HUES48 (cell line): ENCODE measurements at regions not wholly inside any gene's neighbourhood (a gene's known extent, or its start where the extent isn't known, plus 50 kb on each side); places are given as distances from the start of the nearest gene placed in this dataset.
A peak's percentile ranks its signal among the peaks of the same experiment; 100 is the strongest.

Experiments used
- H3K27ac ChIP-seq: one replicate; pipeline ENCODE4 v1.7.0; 2013; ENCODE audit warnings: low read depth, low read length, inconsistent platforms
- H3K27me3 ChIP-seq: 2 replicates; pipeline ENCODE4 v1.6.1; 2013; ENCODE audit warnings: mild to moderate bottlenecking, low read length; ENCODE audit not compliant: control insufficient read depth, insufficient read depth
- H3K36me3 ChIP-seq: 2 replicates; pipeline ENCODE4 v1.6.1; 2013; ENCODE audit warnings: low read length; ENCODE audit not compliant: control insufficient read depth, insufficient read depth
- H3K4me1 ChIP-seq: 2 replicates; pipeline ENCODE4 v1.6.1; 2013; ENCODE audit warnings: mild to moderate bottlenecking, low read length; ENCODE audit not compliant: control insufficient read depth, insufficient read depth
- H3K4me3 ChIP-seq: 2 replicates; pipeline ENCODE4 v1.5.1; 2013; ENCODE audit warnings: mild to moderate bottlenecking, low read depth, low read length
- H3K9ac ChIP-seq: 2 replicates; pipeline ENCODE4 v1.6.1; 2013; ENCODE audit warnings: mild to moderate bottlenecking, low read depth, low read length, moderate library complexity
- H3K9me3 ChIP-seq: 2 replicates; pipeline ENCODE4 v1.6.1; 2013; ENCODE audit warnings: low read length; ENCODE audit not compliant: control insufficient read depth, insufficient read depth

DNA sequence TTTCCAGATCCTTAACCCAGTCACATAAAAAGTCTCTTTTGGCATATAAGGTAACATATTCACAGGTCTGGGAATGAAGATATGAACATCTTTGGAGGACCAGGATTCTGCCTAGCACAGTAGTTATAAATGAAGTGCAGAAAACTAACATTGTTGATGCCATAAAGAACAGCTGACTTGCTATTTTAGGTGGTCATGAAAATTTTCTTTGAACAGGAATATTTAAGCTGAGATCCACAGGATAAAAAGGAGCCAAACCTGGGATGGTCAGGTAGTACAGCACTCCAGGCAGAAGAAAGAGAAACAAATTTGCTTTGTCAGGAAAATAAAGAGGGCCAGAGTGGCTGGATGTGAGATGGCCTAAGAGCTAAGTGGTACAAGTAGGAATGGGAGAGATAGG lies 80.0 kb downstream of the CENPW start:
- H3K27ac ChIP-seq: no peak overlapping the region
- peaks cover 3% of the 10 kb centered on the region; the same call in 1 of the 2 replicates for H3K4me1 ChIP-seq
- H3K4me3 ChIP-seq: no peak overlapping the region
- no peaks in the 10 kb centered on the region for H3K9me3 ChIP-seq
- H3K9ac ChIP-seq: no peak overlapping the region
- H3K27me3 ChIP-seq: no peaks in the 10 kb centered on the region
- no peaks in the 10 kb centered on the region for H3K36me3 ChIP-seq

DNA sequence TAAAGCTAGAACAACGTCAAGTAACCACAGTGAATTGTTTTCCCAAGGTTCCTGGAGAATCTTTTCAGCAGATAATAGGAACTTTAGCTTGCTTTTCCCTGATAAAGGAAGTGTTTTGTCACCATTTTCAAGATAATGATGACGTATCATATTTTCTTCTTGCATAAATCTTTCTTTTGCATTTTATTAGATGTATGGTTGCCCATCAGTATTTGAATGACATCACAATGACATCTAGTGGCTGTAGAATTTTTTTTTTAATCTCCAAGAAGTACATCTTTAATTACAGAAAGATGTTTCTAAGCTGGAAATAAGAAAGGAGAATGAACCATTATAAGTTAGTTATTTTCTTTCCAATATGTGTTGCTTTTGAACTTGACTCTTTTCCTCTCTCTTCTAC lies 83.0 kb downstream of the CENPW start:
- H3K4me3 ChIP-seq: no peak overlapping the region
- no peaks in the 10 kb centered on the region for H3K36me3 ChIP-seq
- no peaks in the 10 kb centered on the region for H3K27me3 ChIP-seq
- no peaks in the 10 kb centered on the region for H3K9me3 ChIP-seq
- H3K9ac ChIP-seq: no peak overlapping the region
- peaks cover 3% of the 10 kb centered on the region; the same call in 1 of the 2 replicates for H3K4me1 ChIP-seq
- no peak overlapping the region for H3K27ac ChIP-seq

DNA sequence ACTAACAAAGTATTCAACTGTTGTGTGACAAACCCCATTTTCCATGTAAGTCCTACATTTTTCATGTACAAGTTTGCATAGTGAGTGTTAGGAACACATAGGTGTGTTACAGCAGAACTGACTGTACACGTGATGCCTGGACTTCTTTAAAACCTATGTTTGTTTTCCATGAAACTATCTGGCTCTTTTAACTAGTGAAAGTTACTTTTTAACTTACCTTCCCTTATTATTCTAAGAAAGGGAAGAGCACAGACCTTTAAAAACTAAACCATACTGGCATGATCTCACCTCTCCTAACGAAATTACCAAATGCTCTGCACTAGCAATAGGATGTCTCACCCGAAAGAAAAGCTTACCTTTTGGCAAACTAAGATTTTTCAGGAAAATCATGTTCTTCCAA lies 87.8 kb downstream of the CENPW start:
- Histone ChIP-seq H3K4me3 (no peak overlapping the region), H3K9ac (no peak overlapping the region), H3K9me3 (no peaks in the 10 kb centered on the region), H3K27ac (no peak overlapping the region), H3K36me3 (no peaks in the 10 kb centered on the region), H3K27me3 (no peaks in the 10 kb centered on the region), H3K4me1 (peaks cover 8% of the 10 kb centered on the region)

- no peaks in the 10 kb centered on the region for H3K36me3 ChIP-seq
- no peak overlapping the region for H3K9ac ChIP-seq
- no peak overlapping the region for H3K27ac ChIP-seq
- H3K9me3 ChIP-seq: no peaks in the 10 kb centered on the region
- H3K27me3 ChIP-seq: no peaks in the 10 kb centered on the region
- peaks cover 5% of the 10 kb centered on the region for H3K4me1 ChIP-seq
- no peak overlapping the region for H3K4me3 ChIP-seq
These were observed 90.0 kb downstream of the CENPW start for GRCh38 chr6:126429866-126430265.

DNA sequence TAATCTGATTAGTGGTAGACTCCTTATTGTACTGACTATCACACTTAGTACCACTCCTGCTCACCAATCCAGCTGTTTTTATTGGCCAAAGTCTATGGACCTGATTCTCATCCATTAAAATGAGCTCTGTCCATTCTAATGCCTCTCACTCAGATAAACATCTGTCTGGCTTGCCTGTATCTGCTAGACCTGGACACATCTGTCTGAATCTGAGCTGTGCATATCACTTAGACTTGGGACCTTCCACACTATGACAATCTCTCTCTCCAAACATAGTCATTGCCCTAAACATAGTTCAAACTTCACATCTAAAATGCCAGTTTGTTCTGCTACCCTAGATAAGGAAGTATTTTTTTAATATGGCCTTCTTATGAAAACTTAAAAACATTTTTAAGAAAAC lies 92.6 kb downstream of the CENPW start:
- Histone ChIP-seq H3K27me3 (no peaks in the 10 kb centered on the region), H3K36me3 (no peaks in the 10 kb centered on the region), H3K9ac (no peak overlapping the region), H3K4me1 (peaks cover 5% of the 10 kb centered on the region), H3K4me3 (no peak overlapping the region), H3K9me3 (no peaks in the 10 kb centered on the region), H3K27ac (no peak overlapping the region)

DNA sequence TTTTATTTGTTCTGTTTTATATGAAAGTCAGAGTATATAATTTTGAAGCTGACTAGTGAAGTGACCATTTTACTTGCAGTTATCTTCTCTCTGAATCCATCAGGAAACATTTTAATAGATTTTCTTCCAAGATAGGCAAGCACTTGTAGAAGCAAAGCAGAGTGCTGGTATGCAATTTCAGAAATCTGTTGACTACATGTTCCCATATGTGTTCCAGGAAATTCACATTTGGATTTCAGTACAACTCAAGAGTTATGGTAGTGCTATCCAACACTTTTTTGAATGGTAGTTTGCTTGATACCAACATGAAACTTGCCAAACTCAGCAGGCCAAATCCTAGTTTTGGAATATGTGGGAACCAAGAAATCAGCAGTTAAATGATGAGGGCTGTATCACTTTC lies 94.0 kb downstream of the CENPW start:
- H3K9me3 ChIP-seq: no peaks in the 10 kb centered on the region
- no peak overlapping the region for H3K9ac ChIP-seq
- H3K4me1 ChIP-seq: peaks cover 5% of the 10 kb centered on the region
- no peak overlapping the region for H3K27ac ChIP-seq
- no peak overlapping the region for H3K4me3 ChIP-seq
- H3K27me3 ChIP-seq: no peaks in the 10 kb centered on the region
- H3K36me3 ChIP-seq: no peaks in the 10 kb centered on the region

- no peaks in the 10 kb centered on the region for H3K27me3 ChIP-seq
- H3K4me3 ChIP-seq: no peak overlapping the region
- no peaks in the 10 kb centered on the region for H3K36me3 ChIP-seq
- no peak overlapping the region for H3K27ac ChIP-seq
- no peaks in the 10 kb centered on the region for H3K9me3 ChIP-seq
- no peaks in the 10 kb centered on the region for H3K4me1 ChIP-seq
- no peak overlapping the region for H3K9ac ChIP-seq
These were observed 97.3 kb downstream of the CENPW start for GRCh38 chr6:126437205-126437604.

GRCh38 chr6:126439040-126439439 lies 99.1 kb downstream of the CENPW start:
- Histone ChIP-seq H3K9ac (no peak overlapping the region), H3K9me3 (no peaks in the 10 kb centered on the region), H3K27me3 (no peaks in the 10 kb centered on the region), H3K4me3 (no peak overlapping the region), H3K27ac (no peak overlapping the region), H3K36me3 (no peaks in the 10 kb centered on the region), H3K4me1 (no peaks in the 10 kb centered on the region)

DNA sequence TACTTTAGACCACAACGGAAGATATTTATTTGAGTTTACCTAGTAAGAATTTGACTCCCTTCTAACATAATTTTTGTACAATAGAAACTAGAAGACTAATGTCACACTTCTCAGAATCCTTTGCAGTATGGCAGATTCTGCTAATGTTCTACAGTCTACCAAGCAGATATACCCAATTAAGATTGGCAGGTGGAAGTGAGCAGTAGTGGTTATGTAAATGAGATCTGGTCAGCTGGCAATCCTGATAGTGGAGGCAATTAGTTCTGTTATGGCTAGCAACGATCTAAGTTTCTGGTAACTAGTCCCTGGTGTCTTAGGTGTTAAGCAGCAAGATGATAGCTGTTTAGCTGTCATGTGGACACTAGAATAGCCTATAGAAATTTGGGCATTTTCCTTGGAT lies 101.0 kb downstream of the CENPW start:
- no peak overlapping the region for H3K27ac ChIP-seq
- H3K36me3 ChIP-seq: no peaks in the 10 kb centered on the region
- H3K4me3 ChIP-seq: no peak overlapping the region
- no peaks in the 10 kb centered on the region for H3K9me3 ChIP-seq
- no peaks in the 10 kb centered on the region for H3K27me3 ChIP-seq
- no peak overlapping the region for H3K9ac ChIP-seq
- peaks cover 11% of the 10 kb centered on the region; the same call in 1 of the 2 replicates for H3K4me1 ChIP-seq

- Histone ChIP-seq H3K9me3 (no peaks in the 10 kb centered on the region), H3K36me3 (no peaks in the 10 kb centered on the region), H3K4me1 (peaks cover 13% of the 10 kb centered on the region; the same call in 1 of the 2 replicates), H3K9ac (no peak overlapping the region), H3K4me3 (no peak overlapping the region), H3K27ac (peak overlapping the region; percentile 29), H3K27me3 (no peaks in the 10 kb centered on the region)
These were observed 104.9 kb downstream of the CENPW start for GRCh38 chr6:126444659-126445273.

GRCh38 chr6:126446248-126446647 lies 106.3 kb downstream of the CENPW start:
- Histone ChIP-seq H3K9me3 (no peaks in the 10 kb centered on the region), H3K9ac (no peak overlapping the region), H3K4me3 (no peak overlapping the region), H3K4me1 (peaks cover 13% of the 10 kb centered on the region; the same call in 1 of the 2 replicates), H3K36me3 (no peaks in the 10 kb centered on the region), H3K27ac (no peak overlapping the region), H3K27me3 (no peaks in the 10 kb centered on the region)
